PC-3 (cell line): ENCODE measurements at regions not wholly inside any gene's neighbourhood (a gene's known extent, or its start where the extent isn't known, plus 50 kb on each side); places are given as distances from the start of the nearest gene placed in this dataset.

Experiments used
- ATAC-seq: fragments of 200-7000 bp; cut with Tn5 transposase; 2 replicates; pipeline ENCODE4 v1.9.1; 2020; ENCODE audit warnings: mild to moderate bottlenecking, moderate library complexity
- BruUV-seq: library from RNA; stranded (reverse); fragments of 400-500 nt; replicated peaks from 2 replicates; lab custom pipeline; 2021; lab: Mats Ljungman, UMichigan
- CTCF ChIA-PET: fragments of 300-600 bp; sonication (Branson Sonifier 250); formaldehyde crosslinking; loops from one replicate; lab custom pipeline; 2022; ENCODE audit warnings: antibody characterized with exemption; lab: Charles Lee
- POLR2A ChIA-PET: fragments of 300-600 bp; sonication (Branson Sonifier 250); formaldehyde crosslinking; loops from one replicate; lab custom pipeline; 2022; ENCODE audit warnings: antibody characterized with exemption; ENCODE audit not compliant: unreplicated experiment; lab: Charles Lee
- DNase-seq: peaks from one replicate; pipeline ENCODE4 v3.0.0-alpha.2; 2015
- H2AFZ ChIP-seq: fragments of 300-600 bp; sonication (generic); 2 replicates; pipeline ENCODE4 v1.6.0; 2016; ENCODE audit warnings: antibody characterized with exemption, low read length
- H3F3A ChIP-seq: fragments of 300-600 bp; sonication (generic); one replicate; pipeline ENCODE4 v1.6.0; 2017; ENCODE audit warnings: antibody characterized with exemption, low read length, control low read depth, mild to moderate bottlenecking; ENCODE audit not compliant: unreplicated experiment
- H3K27ac ChIP-seq: fragments of 300-600 bp; sonication (generic); 2 replicates; pipeline ENCODE4 v1.5.1; 2016; ENCODE audit warnings: mild to moderate bottlenecking, low read length
- H3K27me3 ChIP-seq: fragments of 300-600 bp; sonication (generic); 2 replicates; pipeline ENCODE4 v1.6.1; 2016; ENCODE audit warnings: low read length, mixed read lengths
- H3K36me3 ChIP-seq: fragments of 300-600 bp; sonication (generic); 2 replicates; pipeline ENCODE4 v1.6.1; 2016; ENCODE audit warnings: low read depth, mixed run types, low read length, mixed read lengths
- H3K4me1 ChIP-seq: fragments of 300-600 bp; sonication (generic); 2 replicates; pipeline ENCODE4 v1.5.1; 2016; ENCODE audit warnings: low read length; ENCODE audit not compliant: insufficient read depth
- H3K4me2 ChIP-seq: fragments of 300-600 bp; sonication (generic); 2 replicates; pipeline ENCODE4 v1.6.0; 2016; ENCODE audit warnings: low read length
- H3K4me3 ChIP-seq: fragments of 300-600 bp; sonication (generic); 2 replicates; pipeline ENCODE4 v1.5.1; 2016; ENCODE audit warnings: mild to moderate bottlenecking, low read length, mixed read lengths
- H3K79me2 ChIP-seq: fragments of 300-600 bp; sonication (generic); 2 replicates; pipeline ENCODE4 v1.6.1; 2017; ENCODE audit warnings: low read length, mixed read lengths
- H3K9ac ChIP-seq: fragments of 300-600 bp; sonication (generic); 2 replicates; pipeline ENCODE4 v1.6.0; 2016; ENCODE audit warnings: mild to moderate bottlenecking, low read length
- H3K9me2 ChIP-seq: fragments of 300-600 bp; sonication (generic); replicated peaks from 2 replicates; pipeline ENCODE4 v1.6.1; 2016; ENCODE audit warnings: mixed run types, low read length, mixed read lengths
- H3K9me3 ChIP-seq: fragments of 300-600 bp; sonication (generic); 2 replicates; pipeline ENCODE4 v1.6.1; 2016; ENCODE audit warnings: low read length, mixed read lengths
- H4K20me1 ChIP-seq: fragments of 300-600 bp; sonication (generic); 2 replicates; pipeline ENCODE4 v1.6.1; 2016; ENCODE audit warnings: low read length, mixed read lengths
- EZH2 ChIP-seq: fragments of 300-600 bp; sonication (generic); IDR thresholded peaks from one replicate; pipeline ENCODE4 v1.6.1; 2017; ENCODE audit warnings: antibody characterized with exemption, mild to moderate bottlenecking, low read length; ENCODE audit not compliant: unreplicated experiment
- EZH2phosphoT487 ChIP-seq: fragments of 300-600 bp; sonication (generic); IDR thresholded peaks from 2 replicates; pipeline ENCODE4 v1.6.1; 2018; ENCODE audit warnings: mild to moderate bottlenecking, antibody characterized with exemption, low read length, borderline replicate concordance
- intact Hi-C: fragments of 100-400 bp; cut with micrococcal nuclease; formaldehyde crosslinking; loops from 2 replicates; pipeline ENCODE4 v1.9.0; 2023
- TF ChIP-seq, protein P1 (sequence below): fragments of 300-600 bp; sonication (generic); conservative IDR thresholded peaks from 2 replicates; pipeline ENCODE4 v1.5.1; 2017; ENCODE audit warnings: antibody characterized with exemption, low read depth, mild to moderate bottlenecking, low read length

DNA sequence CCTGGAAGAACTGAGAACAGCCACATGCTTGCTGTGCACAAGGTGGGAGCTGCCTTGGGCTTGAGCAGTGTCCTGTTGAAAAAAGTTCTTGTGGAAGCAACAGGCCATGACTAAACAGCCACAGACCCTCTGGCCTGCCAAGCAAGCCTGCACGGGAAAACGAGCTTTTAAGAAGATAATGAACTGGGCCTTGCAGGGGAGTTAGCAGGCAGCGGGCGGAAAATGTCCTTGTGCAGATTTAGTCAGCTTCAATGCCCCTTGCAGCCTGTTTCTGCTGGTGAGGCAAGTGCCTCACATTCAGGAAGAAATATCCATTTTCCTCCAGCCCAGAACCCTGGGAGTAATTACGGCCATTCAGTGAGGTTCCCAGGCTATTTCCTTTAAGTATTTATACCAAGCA, 126.2 kb upstream of the KLHL25 start:
- Histone ChIP-seq H3K27me3 (peaks cover 3% of the 10 kb centered on the region; the same call in 1 of the 2 replicates), H3K27ac (no peak overlapping the region), H2AFZ (no peak overlapping the region), H3F3A (no peaks in the 10 kb centered on the region), H3K4me2 (no peak overlapping the region), H4K20me1 (no peaks in the 10 kb centered on the region), H3K9me3 (no peaks in the 10 kb centered on the region), H3K36me3 (no peaks in the 10 kb centered on the region), H3K4me1 (no peaks in the 10 kb centered on the region), H3K4me3 (no peak overlapping the region), H3K9ac (no peak overlapping the region), H3K9me2 (no peaks in the 10 kb centered on the region), H3K79me2 (no peaks in the 10 kb centered on the region)
- DNase-seq (no peak), ATAC-seq (no peak)
- ChIA-PET POLR2A (no interaction called here), CTCF (no interaction called here)
- BruUV-seq: no TSS peak
- TF ChIP-seq, protein P1, sequence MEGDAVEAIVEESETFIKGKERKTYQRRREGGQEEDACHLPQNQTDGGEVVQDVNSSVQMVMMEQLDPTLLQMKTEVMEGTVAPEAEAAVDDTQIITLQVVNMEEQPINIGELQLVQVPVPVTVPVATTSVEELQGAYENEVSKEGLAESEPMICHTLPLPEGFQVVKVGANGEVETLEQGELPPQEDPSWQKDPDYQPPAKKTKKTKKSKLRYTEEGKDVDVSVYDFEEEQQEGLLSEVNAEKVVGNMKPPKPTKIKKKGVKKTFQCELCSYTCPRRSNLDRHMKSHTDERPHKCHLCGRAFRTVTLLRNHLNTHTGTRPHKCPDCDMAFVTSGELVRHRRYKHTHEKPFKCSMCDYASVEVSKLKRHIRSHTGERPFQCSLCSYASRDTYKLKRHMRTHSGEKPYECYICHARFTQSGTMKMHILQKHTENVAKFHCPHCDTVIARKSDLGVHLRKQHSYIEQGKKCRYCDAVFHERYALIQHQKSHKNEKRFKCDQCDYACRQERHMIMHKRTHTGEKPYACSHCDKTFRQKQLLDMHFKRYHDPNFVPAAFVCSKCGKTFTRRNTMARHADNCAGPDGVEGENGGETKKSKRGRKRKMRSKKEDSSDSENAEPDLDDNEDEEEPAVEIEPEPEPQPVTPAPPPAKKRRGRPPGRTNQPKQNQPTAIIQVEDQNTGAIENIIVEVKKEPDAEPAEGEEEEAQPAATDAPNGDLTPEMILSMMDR: no peak
- no peak for TF ChIP-seq EZH2phosphoT487
- no peak for TF ChIP-seq EZH2
- intact Hi-C loops: no loop called here

DNA sequence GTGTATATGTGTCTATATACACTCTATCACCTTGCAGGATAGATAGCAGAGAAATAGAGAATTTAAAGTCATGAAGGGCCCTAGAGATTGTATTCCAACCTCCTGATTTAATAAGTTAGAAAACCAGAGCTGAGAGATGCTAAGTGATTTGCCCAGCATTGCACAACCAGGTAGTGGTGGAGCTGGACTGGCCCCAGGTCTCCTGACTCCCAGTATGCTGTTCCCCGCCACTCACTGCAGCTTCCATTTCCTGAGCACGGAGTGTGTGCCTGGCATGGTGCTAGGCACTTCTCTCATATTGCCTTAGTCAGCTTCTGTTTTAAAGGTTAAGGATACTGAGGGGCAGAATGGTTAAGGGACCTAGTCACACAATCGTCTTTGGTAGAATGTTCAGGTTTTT, 129.4 kb upstream of the KLHL25 start:
- BruUV-seq: no TSS peak
- no peaks in the 10 kb centered on the region for H3K79me2 ChIP-seq
- no peaks in the 10 kb centered on the region for H3K4me1 ChIP-seq
- H3F3A ChIP-seq: no peaks in the 10 kb centered on the region
- ChIA-PET POLR2A (no interaction called here), CTCF (no interaction called here)
- no peaks in the 10 kb centered on the region for H4K20me1 ChIP-seq
- no peaks in the 10 kb centered on the region for H3K9me2 ChIP-seq
- no peaks in the 10 kb centered on the region for H3K36me3 ChIP-seq
- no peak overlapping the region for H2AFZ ChIP-seq
- TF ChIP-seq, protein P1: no peak
- no peak for TF ChIP-seq EZH2phosphoT487
- no peak for TF ChIP-seq EZH2
- no peak overlapping the region for H3K4me2 ChIP-seq
- H3K4me3 ChIP-seq: no peak overlapping the region
- DNase-seq (no peak), ATAC-seq (no peak)
- H3K9me3 ChIP-seq: no peaks in the 10 kb centered on the region
- H3K27ac ChIP-seq: no peak overlapping the region
- H3K27me3 ChIP-seq: peaks cover 4% of the 10 kb centered on the region; the same call in 1 of the 2 replicates
- no peak overlapping the region for H3K9ac ChIP-seq
- intact Hi-C loops: no loop called here

DNA sequence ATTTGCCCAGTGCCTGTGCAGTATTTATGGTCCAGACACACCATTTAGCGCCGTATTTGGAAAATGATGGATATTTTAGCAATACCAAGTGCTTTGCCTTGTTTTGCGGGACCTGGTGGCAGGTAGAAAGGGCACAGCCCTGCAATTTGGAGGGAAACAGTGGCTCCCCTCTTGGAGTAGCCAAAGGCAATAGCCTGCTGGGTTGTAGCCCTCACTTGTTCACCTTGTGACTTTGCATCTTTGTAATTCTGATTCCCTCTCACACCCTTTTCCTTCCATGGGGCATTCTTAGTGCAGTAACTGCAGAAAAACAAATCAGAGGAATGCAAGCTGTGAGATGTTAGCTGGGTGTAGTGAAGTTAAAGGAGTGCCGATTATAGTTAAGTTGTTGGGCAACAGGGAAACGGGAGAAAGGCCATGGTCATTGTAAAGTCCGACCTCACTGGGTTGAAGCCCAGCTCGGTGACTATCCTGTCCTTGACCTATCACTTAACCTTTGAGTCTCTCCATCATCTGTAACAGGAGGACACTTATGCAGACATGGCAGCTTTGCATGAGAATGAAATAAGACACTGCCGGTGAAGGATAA, 131.0 kb upstream of the KLHL25 start:
- TF ChIP-seq, protein P1: no peak
- TF ChIP-seq EZH2: no peak
- no peak for TF ChIP-seq EZH2phosphoT487
- POLR2A ChIA-PET: no interaction called here
- CTCF ChIA-PET: no interaction called here

More for the DNA sequence above, 131.0 kb upstream of the KLHL25 start:
- no peak overlapping the region for H3K27ac ChIP-seq
- no peaks in the 10 kb centered on the region for H3K4me1 ChIP-seq
- H3F3A ChIP-seq: no peaks in the 10 kb centered on the region
- no peak overlapping the region for H3K9ac ChIP-seq
- ATAC-seq (no peak), DNase-seq (no peak)
- H3K4me2 ChIP-seq: no peak overlapping the region
- no peaks in the 10 kb centered on the region for H3K9me3 ChIP-seq
- intact Hi-C loops: no loop called here
- H3K27me3 ChIP-seq: peaks cover 4% of the 10 kb centered on the region; the same call in 1 of the 2 replicates
- H3K79me2 ChIP-seq: no peaks in the 10 kb centered on the region
- no TSS peak for BruUV-seq
- H3K4me3 ChIP-seq: no peak overlapping the region
- no peaks in the 10 kb centered on the region for H3K9me2 ChIP-seq
- H4K20me1 ChIP-seq: no peaks in the 10 kb centered on the region
- no peaks in the 10 kb centered on the region for H3K36me3 ChIP-seq
- H2AFZ ChIP-seq: no peak overlapping the region
